ENCODE measurements at regions not wholly inside any gene's neighbourhood (a gene's known extent, or its start where the extent isn't known, plus 50 kb on each side); places are given as distances from the start of the nearest gene placed in this dataset.

DNA sequence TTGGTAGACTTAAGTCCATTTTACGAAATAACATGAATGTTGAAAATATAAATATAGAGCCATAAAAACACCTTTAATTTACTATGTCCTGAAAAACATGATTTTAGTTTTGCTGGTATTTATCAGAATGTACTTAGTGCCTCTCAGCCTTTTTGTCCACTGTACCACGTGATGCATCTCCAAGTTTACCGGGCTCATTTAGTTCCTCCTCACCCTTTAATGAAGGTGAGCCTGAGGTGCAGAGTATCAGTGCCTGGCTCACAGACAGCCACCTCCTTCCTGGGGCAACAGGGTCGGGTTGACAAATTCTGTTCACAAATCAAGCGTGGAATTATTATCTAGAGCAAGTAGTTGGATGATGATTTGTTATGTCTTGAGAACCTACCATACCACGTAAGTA lies 420.5 kb upstream of the MEIS1 start:
- no peak for TF ChIP-seq POLR2A (IDR thresholded peaks at IDR 0.05; ENCODE audit: extremely low read depth, insufficient read length)
- TF ChIP-seq, protein P1, sequence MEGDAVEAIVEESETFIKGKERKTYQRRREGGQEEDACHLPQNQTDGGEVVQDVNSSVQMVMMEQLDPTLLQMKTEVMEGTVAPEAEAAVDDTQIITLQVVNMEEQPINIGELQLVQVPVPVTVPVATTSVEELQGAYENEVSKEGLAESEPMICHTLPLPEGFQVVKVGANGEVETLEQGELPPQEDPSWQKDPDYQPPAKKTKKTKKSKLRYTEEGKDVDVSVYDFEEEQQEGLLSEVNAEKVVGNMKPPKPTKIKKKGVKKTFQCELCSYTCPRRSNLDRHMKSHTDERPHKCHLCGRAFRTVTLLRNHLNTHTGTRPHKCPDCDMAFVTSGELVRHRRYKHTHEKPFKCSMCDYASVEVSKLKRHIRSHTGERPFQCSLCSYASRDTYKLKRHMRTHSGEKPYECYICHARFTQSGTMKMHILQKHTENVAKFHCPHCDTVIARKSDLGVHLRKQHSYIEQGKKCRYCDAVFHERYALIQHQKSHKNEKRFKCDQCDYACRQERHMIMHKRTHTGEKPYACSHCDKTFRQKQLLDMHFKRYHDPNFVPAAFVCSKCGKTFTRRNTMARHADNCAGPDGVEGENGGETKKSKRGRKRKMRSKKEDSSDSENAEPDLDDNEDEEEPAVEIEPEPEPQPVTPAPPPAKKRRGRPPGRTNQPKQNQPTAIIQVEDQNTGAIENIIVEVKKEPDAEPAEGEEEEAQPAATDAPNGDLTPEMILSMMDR (IDR thresholded peaks at IDR 0.05; ENCODE audit: low read depth, low read length), result no peak
- TF ChIP-seq, protein P2, sequence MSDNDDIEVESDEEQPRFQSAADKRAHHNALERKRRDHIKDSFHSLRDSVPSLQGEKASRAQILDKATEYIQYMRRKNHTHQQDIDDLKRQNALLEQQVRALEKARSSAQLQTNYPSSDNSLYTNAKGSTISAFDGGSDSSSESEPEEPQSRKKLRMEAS (IDR thresholded peaks at IDR 0.05; ENCODE audit: low read depth, low read length), result no peak

Data from NB4 (cell line).